ENCODE measurements at regions not wholly inside any gene's neighbourhood (a gene's known extent, or its start where the extent isn't known, plus 50 kb on each side); places are given as distances from the start of the nearest gene placed in this dataset.

DNA sequence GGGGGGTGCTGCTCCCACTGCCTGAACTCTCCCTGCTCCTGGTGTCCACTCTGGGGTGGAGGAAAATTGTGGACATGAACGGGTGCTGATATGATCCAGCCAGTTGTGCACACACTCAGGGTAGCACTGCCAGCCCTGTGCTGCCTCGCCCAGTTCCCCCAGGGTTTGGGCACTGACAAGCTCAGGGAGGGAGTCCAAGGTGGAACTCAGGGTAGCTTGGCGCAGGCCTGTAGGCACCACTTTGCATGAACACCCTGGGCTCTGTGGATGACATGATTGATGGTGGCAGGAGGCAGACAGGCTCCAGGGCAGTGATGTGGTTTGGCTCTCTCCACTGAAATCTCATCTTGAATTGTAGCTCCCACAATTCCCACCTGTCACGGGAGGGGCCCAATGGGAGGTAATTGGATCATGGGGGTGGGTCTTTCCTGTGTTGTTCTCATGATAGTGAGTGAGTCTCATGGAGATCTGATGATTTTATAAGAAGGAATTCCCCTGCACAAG lies 572.0 kb upstream of the PABPC4L start:
- no peak overlapping the region for H3K27ac ChIP-seq
- WGBS, 2 donors = 88 to 96% methylated on average over 3 of the region's 4 CpGs
- H3K4me3 ChIP-seq (replicated peaks in 1 of 3) = no peak overlapping the region

DNA sequence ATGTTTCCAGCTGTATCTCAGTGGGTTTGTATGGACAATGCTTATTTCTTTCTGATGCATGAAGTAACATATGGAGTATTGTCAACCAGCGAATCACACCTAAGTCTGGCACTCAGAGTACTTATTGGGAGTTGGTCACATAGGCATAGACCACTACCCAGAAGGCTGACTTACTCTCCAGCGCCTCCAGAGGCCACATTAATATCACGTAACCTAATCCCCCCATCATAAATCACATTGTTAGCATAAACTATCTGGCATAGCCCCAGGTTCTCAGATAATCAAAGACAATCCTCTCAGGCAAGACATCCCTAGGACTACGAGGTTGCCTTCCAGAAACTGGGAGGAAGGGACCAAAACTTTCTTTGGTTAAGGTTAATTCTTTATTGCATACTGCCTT lies 560.5 kb upstream of the PABPC4L start:
- WGBS, 2 donors = 74 to 82% methylated on average over 4 of the region's 4 CpGs
- H3K9me3 ChIP-seq = no peaks in the 10 kb centered on the region
- no peak overlapping the region for H3K27ac ChIP-seq
- intact Hi-C loops (cut with DNase I) = no loop called here
- no peak for TF ChIP-seq POLR2A (IDR thresholded peaks at IDR 0.05)
- TF ChIP-seq, protein P1, sequence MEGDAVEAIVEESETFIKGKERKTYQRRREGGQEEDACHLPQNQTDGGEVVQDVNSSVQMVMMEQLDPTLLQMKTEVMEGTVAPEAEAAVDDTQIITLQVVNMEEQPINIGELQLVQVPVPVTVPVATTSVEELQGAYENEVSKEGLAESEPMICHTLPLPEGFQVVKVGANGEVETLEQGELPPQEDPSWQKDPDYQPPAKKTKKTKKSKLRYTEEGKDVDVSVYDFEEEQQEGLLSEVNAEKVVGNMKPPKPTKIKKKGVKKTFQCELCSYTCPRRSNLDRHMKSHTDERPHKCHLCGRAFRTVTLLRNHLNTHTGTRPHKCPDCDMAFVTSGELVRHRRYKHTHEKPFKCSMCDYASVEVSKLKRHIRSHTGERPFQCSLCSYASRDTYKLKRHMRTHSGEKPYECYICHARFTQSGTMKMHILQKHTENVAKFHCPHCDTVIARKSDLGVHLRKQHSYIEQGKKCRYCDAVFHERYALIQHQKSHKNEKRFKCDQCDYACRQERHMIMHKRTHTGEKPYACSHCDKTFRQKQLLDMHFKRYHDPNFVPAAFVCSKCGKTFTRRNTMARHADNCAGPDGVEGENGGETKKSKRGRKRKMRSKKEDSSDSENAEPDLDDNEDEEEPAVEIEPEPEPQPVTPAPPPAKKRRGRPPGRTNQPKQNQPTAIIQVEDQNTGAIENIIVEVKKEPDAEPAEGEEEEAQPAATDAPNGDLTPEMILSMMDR (IDR thresholded peaks at IDR 0.05) = no peak
- no peaks in the 10 kb centered on the region for H3K4me1 ChIP-seq
- H3K36me3 ChIP-seq = no peaks in the 10 kb centered on the region
- H3K4me3 ChIP-seq (replicated peaks in 1 of 3) = no peak overlapping the region
- no peaks in the 10 kb centered on the region for H3K27me3 ChIP-seq
- DNase-seq = no peak

More for the DNA sequence above, 572.0 kb upstream of the PABPC4L start:
- no peaks in the 10 kb centered on the region for H3K36me3 ChIP-seq
- DNase-seq = no peak
- H3K9me3 ChIP-seq = no peaks in the 10 kb centered on the region
- TF ChIP-seq, protein P1 (IDR thresholded peaks at IDR 0.05) = no peak
- TF ChIP-seq POLR2A (IDR thresholded peaks at IDR 0.05) = no peak
- intact Hi-C loops (cut with DNase I) = no loop called here
- no peaks in the 10 kb centered on the region for H3K4me1 ChIP-seq
- no peaks in the 10 kb centered on the region for H3K27me3 ChIP-seq

DNA sequence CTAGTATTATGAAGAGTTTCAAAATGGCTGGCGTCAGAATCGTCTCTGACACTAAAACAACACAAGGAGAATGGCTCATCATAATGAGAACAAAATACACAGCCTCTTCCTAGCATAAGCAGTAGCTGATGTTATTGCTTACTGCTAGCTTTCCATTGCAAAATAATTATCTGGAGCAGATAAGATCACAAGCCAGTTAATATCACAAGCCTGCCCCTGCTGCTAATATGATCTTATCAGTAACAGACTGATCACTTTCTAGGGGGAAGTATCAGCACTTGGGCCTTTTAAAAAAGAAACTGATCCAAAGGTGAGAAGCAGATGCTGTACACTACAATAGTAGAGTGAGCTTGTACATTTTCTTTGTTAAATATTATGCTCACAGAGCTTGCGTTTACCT lies 554.8 kb upstream of the PABPC4L start:
- no peaks in the 10 kb centered on the region for H3K36me3 ChIP-seq
- no peaks in the 10 kb centered on the region for H3K4me1 ChIP-seq
- no peaks in the 10 kb centered on the region for H3K9me3 ChIP-seq
- intact Hi-C loops (cut with DNase I) = no loop called here
- no peak for DNase-seq
- H3K27me3 ChIP-seq = no peaks in the 10 kb centered on the region
- TF ChIP-seq, protein P1 (IDR thresholded peaks at IDR 0.05) = no peak
- TF ChIP-seq POLR2A (IDR thresholded peaks at IDR 0.05) = no peak
- no peak overlapping the region for H3K4me3 ChIP-seq (replicated peaks in 1 of 3)
- 84 to 87% methylated on average over 3 of the region's 3 CpGs for WGBS, 2 donors
- no peak overlapping the region for H3K27ac ChIP-seq

DNA sequence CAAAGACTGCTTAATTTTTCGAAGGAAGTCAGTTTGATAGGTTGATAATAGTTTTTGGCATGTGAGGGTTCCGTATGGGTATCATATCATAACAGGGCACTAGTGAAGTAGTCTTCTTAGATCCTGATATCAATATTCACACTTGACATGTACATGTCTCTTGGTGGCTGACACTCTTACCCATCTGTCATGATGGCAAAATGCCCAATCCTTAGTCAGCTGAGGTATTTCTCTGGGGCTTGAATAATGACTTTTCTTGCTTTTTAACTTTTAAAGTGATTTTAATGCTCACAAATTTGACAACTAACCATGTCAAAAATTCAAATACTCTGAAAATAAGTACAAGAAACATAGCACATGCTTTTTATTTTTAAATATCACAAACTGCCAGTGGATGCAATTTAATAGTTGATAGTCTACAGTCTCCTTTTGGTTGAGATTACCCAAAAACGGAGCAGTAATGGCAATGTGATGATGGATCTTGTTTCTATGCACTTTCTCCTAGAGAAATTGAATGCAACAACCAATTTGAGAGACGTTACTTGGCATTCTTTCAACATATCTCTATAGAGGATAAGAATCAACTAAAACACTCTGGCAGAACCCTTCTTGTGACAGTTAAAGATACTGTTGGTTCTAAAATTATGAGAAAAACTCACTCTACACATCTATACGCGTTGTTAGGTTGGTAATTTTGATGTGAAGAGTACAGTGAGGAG lies 552.9 kb upstream of the PABPC4L start:
- H3K27me3 ChIP-seq = no peaks in the 10 kb centered on the region
- no peak for DNase-seq
- H3K27ac ChIP-seq = no peak overlapping the region
- WGBS, 2 donors = 70 to 79% methylated on average over 6 of the region's 6 CpGs
- no peaks in the 10 kb centered on the region for H3K4me1 ChIP-seq
- intact Hi-C loops (cut with DNase I) = no loop called here
- no peak overlapping the region for H3K4me3 ChIP-seq (replicated peaks in 1 of 3)
- no peaks in the 10 kb centered on the region for H3K36me3 ChIP-seq
- TF ChIP-seq, protein P1 (IDR thresholded peaks at IDR 0.05) = no peak
- TF ChIP-seq POLR2A (IDR thresholded peaks at IDR 0.05) = no peak
- H3K9me3 ChIP-seq = no peaks in the 10 kb centered on the region

DNA sequence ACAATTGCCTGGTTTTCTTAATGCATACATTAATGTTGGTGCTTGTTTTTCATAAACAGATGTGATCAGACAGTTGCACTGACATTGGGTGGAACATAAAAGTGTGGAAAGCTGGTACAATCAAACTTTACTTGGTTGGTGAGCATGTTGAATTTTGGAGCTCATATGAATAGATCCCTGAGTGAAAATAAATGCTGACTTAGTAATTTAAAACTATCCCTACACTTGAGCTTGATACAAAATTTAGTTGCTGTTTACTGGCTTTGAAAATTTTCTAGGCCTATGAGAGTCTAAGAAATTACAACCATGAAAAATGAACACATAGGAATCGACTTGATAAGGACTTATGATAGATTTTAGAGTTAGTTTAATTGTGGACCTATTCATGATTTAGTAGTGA lies 551.8 kb upstream of the PABPC4L start:
- no peaks in the 10 kb centered on the region for H3K27me3 ChIP-seq
- H3K9me3 ChIP-seq = no peaks in the 10 kb centered on the region
- DNase-seq = no peak
- H3K36me3 ChIP-seq = no peaks in the 10 kb centered on the region
- no peaks in the 10 kb centered on the region for H3K4me1 ChIP-seq
- no peak for TF ChIP-seq POLR2A (IDR thresholded peaks at IDR 0.05)
- TF ChIP-seq, protein P1 (IDR thresholded peaks at IDR 0.05) = no peak
- H3K27ac ChIP-seq = no peak overlapping the region
- H3K4me3 ChIP-seq (replicated peaks in 1 of 3) = no peak overlapping the region
- intact Hi-C loops (cut with DNase I) = no loop called here
- WGBS, 2 donors = 83 to 89% methylated on average over 1 of the region's 1 CpG

All from thyroid gland (tissue), 4 donors.